HG02610 (cell line): ENCODE measurements at regions not wholly inside any gene's neighbourhood (a gene's known extent, or its start where the extent isn't known, plus 50 kb on each side); places are given as distances from the start of the nearest gene placed in this dataset.
"Not testable (repeated sequence)": the region's sequence is repeated elsewhere in the genome, so short reads cannot be mapped to it uniquely, and the experiment has no call there.

Experiments used
- ATAC-seq: cut with Tn5 transposase; IDR thresholded peaks from one replicate; pipeline ENCODE4 v1.9.1; 2021; ENCODE audit warnings: mild to moderate bottlenecking, moderate library complexity; ENCODE audit not compliant: unreplicated experiment

DNA sequence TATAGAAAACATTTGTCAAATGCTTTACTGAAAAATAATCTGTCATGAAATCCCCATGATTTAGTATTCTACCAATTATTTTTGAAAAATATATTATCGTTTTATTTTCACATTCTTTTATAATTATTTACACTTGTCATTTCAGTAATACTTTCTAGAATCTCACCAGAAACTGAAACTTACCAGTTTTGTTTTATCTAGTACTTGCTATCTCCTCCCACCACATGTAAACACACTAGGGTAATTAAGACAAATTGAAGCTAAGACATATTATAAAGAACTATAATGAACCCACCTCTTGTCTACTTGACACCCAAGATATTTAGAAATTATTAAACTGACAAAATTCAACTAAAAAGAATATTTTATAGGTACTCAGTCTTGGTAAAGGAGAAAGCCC lies 51.5 kb upstream of the GRM3 start:
- ATAC-seq = no peak

- no peak for ATAC-seq
Observed at GRCh38 chr7:86574006-86574405, 69.7 kb upstream of the GRM3 start.

DNA sequence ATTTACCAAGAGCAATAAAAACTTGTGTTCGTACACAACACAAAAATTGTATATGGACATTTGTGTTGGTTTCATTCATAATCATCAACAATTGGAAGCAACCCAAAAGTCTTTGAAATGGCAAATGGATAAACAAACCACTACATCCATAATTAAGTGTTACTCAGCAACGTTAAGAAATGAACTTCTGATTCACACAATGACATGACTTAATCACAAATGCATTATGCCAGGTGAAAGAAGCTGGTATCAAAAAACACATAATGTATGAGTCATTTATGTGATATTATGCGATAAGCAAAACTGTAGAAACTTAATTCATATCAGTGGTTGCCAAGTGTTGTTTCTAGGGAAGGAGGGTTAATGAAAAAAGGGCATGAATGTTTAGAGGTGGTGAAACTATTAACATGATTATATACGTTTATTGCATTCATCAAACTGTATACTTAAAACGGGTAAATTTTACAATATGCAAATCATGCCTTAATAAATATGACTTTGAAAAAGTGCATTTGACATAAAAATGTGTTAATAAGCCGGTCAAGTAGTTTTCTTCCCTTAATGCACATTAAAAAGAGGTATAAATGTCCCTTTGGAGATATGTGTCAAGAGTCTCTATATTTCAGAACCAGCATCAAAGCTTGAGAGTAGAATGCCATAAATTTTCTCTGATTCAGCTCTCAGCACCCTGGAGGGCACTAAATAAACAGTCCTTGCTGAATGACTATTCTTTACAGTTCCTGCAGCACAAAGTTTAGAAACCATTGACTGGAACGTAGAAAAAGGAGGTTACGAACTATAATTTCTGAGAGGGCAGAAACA lies 84.8 kb upstream of the GRM3 start:
- no peak for ATAC-seq

DNA sequence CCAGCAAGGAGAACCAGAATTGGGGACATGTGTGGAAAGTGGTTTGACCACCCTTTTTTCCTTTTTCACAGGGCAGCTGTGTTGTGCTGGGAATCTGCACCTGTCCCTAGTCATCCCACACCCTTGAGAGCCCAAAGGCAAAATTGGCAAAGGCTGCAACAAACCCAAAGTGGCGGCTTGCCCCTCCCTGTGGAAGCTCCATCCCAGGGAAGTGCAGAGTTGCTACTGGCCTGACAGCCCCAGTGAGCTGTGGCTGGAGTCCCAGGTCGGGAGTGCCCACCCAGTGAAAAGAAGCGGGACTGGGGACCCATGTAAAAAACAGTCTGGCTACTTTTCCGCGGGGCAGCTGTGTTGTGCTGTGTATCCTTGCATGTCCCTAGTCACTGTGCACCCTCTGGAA lies 109.1 kb upstream of the GRM3 start:
- ATAC-seq = no peak

GRCh38 chr7:86504229-86504628 lies 139.5 kb upstream of the GRM3 start:
- ATAC-seq = no peak

DNA sequence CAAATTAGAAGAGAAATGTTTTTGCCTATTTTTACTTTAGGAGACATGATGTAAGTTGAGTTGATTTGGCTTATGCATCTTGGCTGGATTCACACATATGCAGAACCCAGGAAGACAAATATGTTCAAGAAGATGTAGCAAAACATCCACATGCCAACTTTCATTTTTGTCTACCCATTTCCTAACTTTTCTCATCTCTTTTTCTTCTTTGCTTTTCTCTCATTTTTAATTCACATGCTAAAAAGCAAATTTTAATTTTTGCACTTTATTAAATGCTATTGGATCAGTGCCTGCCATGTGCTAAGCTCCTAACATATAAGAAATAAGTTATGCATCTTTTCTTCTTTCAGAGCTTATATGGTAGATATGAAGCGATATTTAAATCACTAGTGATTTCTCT lies 143.7 kb upstream of the GRM3 start:
- ATAC-seq = no peak

DNA sequence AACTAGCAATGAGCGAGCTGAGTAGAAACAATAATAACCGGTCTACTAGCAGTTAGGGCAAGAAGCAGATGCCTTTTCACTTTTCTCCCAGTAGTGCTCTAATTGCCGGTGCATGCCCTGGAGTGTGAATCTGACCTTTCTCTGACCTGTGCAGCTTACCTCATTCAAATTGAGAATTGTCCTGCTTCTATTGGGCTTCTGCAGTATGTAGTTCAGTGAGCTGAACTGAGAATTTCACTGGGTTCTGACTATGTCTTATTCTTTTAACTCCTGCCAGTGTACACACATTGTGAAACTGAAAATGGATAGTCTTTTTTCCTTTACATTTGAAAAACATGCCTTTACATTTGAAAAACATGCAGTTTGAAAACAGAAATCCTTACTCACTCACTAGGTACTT lies 157.9 kb upstream of the GRM3 start:
- peak; percentile 70 for ATAC-seq

GRCh38 chr7:86479144-86479543 lies 164.6 kb upstream of the GRM3 start:
- ATAC-seq = no peak

GRCh38 chr7:86477343-86477935 lies 166.3 kb upstream of the GRM3 start:
- no peak for ATAC-seq

DNA sequence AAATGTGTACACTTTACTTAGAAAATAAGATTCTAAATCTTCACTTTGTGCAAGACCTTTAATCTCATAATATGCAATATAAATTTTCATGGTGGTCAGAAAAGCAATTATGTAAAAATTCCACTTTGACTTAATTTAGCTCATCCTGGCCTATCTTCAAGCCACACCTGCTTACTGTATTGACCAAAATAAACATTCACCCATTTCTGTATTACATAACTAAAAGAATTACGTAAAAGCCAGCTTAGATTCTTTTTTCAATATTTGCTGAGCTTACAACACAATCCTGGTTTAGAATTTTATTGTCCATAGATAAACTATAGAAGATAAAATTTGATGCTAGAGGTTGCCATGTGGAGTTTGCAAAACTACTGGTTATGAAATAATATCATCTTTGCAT lies 172.9 kb upstream of the GRM3 start:
- no peak for ATAC-seq

DNA sequence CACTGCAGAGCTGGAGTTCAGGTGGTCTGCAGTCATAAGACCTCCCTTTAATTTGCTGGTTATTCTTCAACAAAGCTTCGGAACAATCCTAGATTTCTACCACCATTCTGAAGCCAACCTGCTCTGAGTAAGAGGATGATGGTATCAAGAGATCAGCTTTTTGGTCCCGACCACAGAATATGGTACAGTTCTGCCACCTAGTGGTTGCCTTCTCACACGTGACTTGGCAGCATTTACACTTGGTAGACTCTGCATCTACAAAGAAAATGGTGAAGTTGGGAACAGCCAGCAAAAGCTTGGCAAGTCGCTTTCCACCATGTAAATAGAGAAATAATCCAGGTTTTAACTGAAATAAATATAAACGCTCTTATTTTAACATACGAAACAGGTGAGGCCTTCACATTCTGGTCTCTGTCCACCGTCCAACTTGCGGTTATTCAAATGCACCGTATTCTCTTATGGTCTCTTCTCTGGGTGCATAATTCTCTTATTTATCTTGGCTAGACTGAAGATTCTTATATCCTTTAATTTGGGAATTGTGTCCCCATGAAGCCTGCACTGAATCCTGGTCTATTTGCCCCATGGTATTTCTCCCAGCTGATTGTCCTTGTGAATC lies 173.9 kb upstream of the GRM3 start:
- peak; percentile 95 for ATAC-seq

- no peak for ATAC-seq
Observed at GRCh38 chr7:86454753-86455152, 189.0 kb upstream of the GRM3 start.

GRCh38 chr7:86453454-86453853 lies 190.3 kb upstream of the GRM3 start:
- ATAC-seq = no peak

DNA sequence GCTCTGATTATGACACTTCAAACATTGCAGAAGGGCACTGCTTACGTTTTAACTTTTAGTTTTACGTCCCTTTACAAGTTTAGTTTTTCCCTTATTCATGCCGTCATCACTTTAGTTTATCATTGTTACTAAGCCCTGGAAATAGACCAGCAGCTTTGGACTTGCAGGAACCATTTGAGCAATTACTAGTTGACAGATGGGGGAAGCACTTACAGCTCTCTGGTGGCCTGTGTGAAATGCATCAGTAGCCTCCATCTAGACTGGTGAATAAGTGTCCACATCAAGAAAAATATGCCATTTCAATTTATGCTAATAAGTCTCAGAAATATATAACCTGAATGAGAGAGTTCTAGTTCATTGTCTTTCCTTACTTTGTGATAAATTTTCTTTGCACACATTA lies 194.9 kb upstream of the GRM3 start:
- no peak for ATAC-seq

DNA sequence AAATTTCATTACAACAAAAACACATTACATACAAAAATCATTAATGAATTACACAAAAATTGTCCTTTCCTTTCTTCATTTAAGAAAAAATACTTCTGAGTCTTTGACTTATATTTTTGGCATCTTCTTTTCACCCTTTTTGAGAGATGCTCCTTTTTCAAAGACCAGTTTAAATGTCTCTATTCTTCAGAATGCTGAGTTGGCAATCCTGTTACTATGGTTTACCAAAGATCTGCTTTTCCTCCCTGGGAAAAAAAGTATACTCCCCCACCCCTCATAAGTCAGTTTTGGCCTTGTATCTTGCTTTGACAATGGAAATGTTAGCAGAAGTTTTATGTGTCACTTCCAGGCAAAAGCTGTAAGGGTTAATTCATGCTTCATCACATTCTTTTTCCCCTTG lies 198.4 kb upstream of the GRM3 start:
- no peak for ATAC-seq

DNA sequence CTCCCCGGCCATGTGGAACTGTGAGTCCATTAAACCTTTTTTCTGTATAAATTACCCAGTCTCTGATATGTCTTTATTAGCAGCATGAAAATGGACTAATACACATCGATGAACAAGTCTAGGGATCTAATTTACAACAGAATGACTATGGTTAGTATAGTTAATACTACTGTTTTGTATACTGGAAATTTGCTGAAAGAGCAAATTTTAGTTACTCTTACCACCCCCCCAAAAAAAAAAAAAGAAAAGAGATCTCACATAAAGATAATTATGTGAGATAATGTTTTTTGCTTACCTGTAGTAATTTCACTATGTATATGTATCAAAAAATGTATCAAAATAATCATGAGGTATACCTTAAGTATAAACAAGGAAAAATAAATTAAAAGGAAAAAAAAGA lies 199.5 kb upstream of the GRM3 start:
- ATAC-seq = no peak

GRCh38 chr7:86440420-86440819 lies 203.3 kb upstream of the GRM3 start:
- not testable (repeated sequence) for ATAC-seq

DNA sequence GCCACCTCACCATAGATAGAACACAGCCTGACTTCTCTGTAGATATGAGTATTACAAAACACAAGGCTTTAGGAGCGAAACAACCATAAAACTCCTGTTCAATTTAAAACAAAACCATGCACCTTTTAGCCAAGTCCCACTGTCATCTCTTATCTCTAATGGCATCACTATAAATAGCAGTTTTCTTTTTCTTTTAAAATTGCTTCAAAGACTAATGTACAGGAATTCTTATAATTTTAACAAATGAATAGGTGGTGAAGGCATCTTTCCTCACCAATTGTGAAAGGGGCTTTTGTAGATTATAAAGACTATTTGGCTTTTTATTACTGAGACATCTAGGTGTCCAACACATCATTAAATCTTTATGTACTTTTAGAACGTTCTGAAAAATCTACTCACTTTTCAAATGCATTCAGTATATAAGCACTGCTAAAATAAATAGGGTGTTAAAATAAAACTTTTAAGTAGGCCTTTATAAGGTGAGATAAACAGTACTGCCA lies 205.7 kb upstream of the GRM3 start:
- no peak for ATAC-seq

- ATAC-seq = no peak
Observed at GRCh38 chr7:86431761-86432160, 211.9 kb upstream of the GRM3 start.

DNA sequence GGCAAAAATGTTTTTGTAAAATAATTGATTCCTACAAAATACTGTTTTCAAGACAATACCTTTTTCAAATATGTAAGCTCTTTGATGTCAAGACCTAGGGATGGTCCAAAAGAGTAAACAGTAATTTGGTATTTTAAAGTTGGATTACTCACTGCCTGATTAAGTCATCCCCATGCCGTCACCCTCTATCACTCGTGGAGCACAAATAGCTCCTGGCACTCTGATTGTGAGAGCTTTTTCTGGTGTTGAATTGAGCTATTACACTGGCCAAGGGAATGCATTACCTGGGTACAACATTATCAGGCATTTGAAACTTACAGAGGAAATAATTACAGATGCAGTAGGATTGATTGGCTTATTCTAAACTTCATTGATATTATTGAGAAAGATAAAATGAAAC lies 231.9 kb upstream of the GRM3 start:
- ATAC-seq = no peak

- no peak for ATAC-seq
Observed at GRCh38 chr7:86407291-86407690, 236.4 kb upstream of the GRM3 start.

GRCh38 chr7:86391813-86392212 lies 251.9 kb upstream of the GRM3 start:
- no peak for ATAC-seq
